HepG2 (cell line): ENCODE measurements at regions not wholly inside any gene's neighbourhood (a gene's known extent, or its start where the extent isn't known, plus 50 kb on each side); places are given as distances from the start of the nearest gene placed in this dataset.
"Not testable (repeated sequence)": the region's sequence is repeated elsewhere in the genome, so short reads cannot be mapped to it uniquely, and the experiment has no call there.

Experiments
- ATAC-seq: fragments of 200-7000 bp; cut with Tn5 transposase; 3 replicates; pipeline ENCODE4 v1.9.1; 2020; ENCODE audit warnings: mild to moderate bottlenecking, moderate library complexity
- BruUV-seq: library from RNA; stranded (reverse); fragments of 400-500 nt; replicated peaks from 2 replicates; lab custom pipeline; 2021; lab: Mats Ljungman, UMichigan
- CTCF ChIA-PET: fragments of 300-600 bp; formaldehyde crosslinking; extraction: SDS; loops from one replicate; lab custom pipeline; 2021; ENCODE audit warnings: low total read pairs, inconsistent platforms, low intra/inter-chr PET ratio; lab: Yijun Ruan, JAX
- POLR2A ChIA-PET: fragments of 350-600 bp; sonication (Branson Sonifier 250); formaldehyde crosslinking; loops from one replicate; lab custom pipeline; 2020; ENCODE audit warnings: antibody characterized with exemption, inconsistent platforms; lab: Yijun Ruan, JAX
- DNase-seq: peaks from one replicate; pipeline ENCODE4 v3.0.0-alpha.2; 2015; ENCODE audit warnings: low spot score
- FAIRE-seq: peaks from 3 replicates; lab custom pipeline; 2011; peaks lifted over from hg19 to GRCh38; lab: Jason Lieb, UNC
- H2AFZ ChIP-seq: one replicate; pipeline ENCODE4 v1.6.1; 2011; ENCODE audit warnings: low read length, inconsistent platforms
- H3K27ac ChIP-seq: fragments of 300-600 bp; 3 replicates; pipeline ENCODE4 v1.8.0; 2011; ENCODE audit warnings: mixed run types, mild to moderate bottlenecking, mixed read lengths, low read length, inconsistent platforms; ENCODE audit not compliant: insufficient read depth; ENCODE audit errors: extremely low read length
- H3K27me3 ChIP-seq, 2 experiments: fragments of 200-600 bp in 1 of 2; 2 replicates in 1 of 2; 3 replicates in 1 of 2; pipeline versions ENCODE4 v1.6.0 to v1.8.0; 2011; ENCODE audit warnings: low read length in 2 of 2, mild to moderate bottlenecking in 2 of 2, moderate library complexity in 2 of 2, inconsistent platforms in 1 of 2; ENCODE audit not compliant: insufficient read depth in 2 of 2, control insufficient read depth in 1 of 2
- H3K36me3 ChIP-seq, 2 experiments: fragments of 200-600 bp in 1 of 2; replicated peaks in 1 of 2; 2 replicates in 1 of 2; 3 replicates in 1 of 2; pipeline versions ENCODE4 v1.5.1 to v1.8.0; 2011; ENCODE audit warnings: low read length in 2 of 2, inconsistent platforms in 1 of 2; ENCODE audit not compliant: insufficient read depth in 2 of 2, control insufficient read depth in 1 of 2
- H3K4me1 ChIP-seq: 2 replicates; pipeline ENCODE4 v1.5.1; 2012; ENCODE audit warnings: low read length, inconsistent platforms; ENCODE audit not compliant: insufficient read depth
- H3K4me2 ChIP-seq: 2 replicates; pipeline ENCODE4 v1.6.0; 2011; ENCODE audit warnings: low read depth, low read length, inconsistent platforms
- H3K4me3 ChIP-seq, 3 experiments: fragments of 200-600 bp in 1 of 3; sonication (generic), shearing (Covaris generic) in 1 of 3; replicated peaks in 1 of 3; 2 replicates each; pipeline ENCODE4 v1.5.1; 2011 to 2016; ENCODE audit warnings: low read length in 3 of 3, inconsistent platforms in 2 of 3, low read depth in 2 of 3, mild to moderate bottlenecking in 2 of 3, control low read depth in 1 of 3, mixed read lengths in 1 of 3; ENCODE audit not compliant: insufficient read depth in 1 of 3
- H3K79me2 ChIP-seq: one replicate; pipeline ENCODE4 v1.6.1; 2011; ENCODE audit warnings: low read length, inconsistent platforms; ENCODE audit not compliant: insufficient read depth
- H3K9ac ChIP-seq: 2 replicates; pipeline ENCODE4 v1.6.0; 2011; ENCODE audit warnings: mild to moderate bottlenecking, low read depth, low read length, inconsistent platforms; ENCODE audit not compliant: insufficient read depth
- H3K9me3 ChIP-seq: 2 replicates; pipeline ENCODE4 v1.5.1; 2012; ENCODE audit warnings: mild to moderate bottlenecking, low read length
- H4K20me1 ChIP-seq: 2 replicates; pipeline ENCODE4 v1.6.0; 2011; ENCODE audit warnings: inconsistent platforms, mild to moderate bottlenecking, low read length, moderate library complexity; ENCODE audit not compliant: insufficient read depth
- FOXM1 ChIP-seq: sonication (generic); formaldehyde crosslinking; IDR thresholded peaks from 2 replicates; pipeline ENCODE4 v1.5.0; 2020; ENCODE audit warnings: missing genetic modification reagents
- MAFG ChIP-seq: sonication (generic); formaldehyde crosslinking; IDR thresholded peaks from 2 replicates; pipeline ENCODE4 v1.5.1; 2020; ENCODE audit warnings: mild to moderate bottlenecking, missing genetic modification reagents
- SMAD3 ChIP-seq: sonication (generic); formaldehyde crosslinking; IDR thresholded peaks from 2 replicates; pipeline ENCODE4 v1.4.0; 2020; ENCODE audit warnings: missing genetic modification reagents
- TEAD2 ChIP-seq: sonication (generic); formaldehyde crosslinking; IDR thresholded peaks from 2 replicates; pipeline ENCODE4 v1.9.0; 2021; ENCODE audit warnings: missing genetic modification reagents
- ZBTB7A ChIP-seq: sonication (generic); formaldehyde crosslinking; IDR thresholded peaks from 2 replicates; pipeline ENCODE4 v1.8.0; 2022; ENCODE audit warnings: mild to moderate bottlenecking, missing genetic modification reagents
- ZEB1 ChIP-seq: IDR thresholded peaks from 2 replicates; pipeline ENCODE4 v1.6.1; 2012; ENCODE audit warnings: mild to moderate bottlenecking, low read depth, inconsistent platforms; ENCODE audit not compliant: insufficient replicate concordance
- ZFAT ChIP-seq: sonication (generic); formaldehyde crosslinking; conservative IDR thresholded peaks from 2 replicates; pipeline ENCODE4 v1.8.1; 2023; ENCODE audit warnings: missing genetic modification reagents, inconsistent platforms
- ZNF12 ChIP-seq: sonication (generic); formaldehyde crosslinking; IDR thresholded peaks from 2 replicates; pipeline ENCODE4 v1.5.0; 2020; ENCODE audit warnings: missing genetic modification reagents
- ZNF747 ChIP-seq: sonication (generic); formaldehyde crosslinking; IDR thresholded peaks from 2 replicates; pipeline ENCODE4 v1.8.1; 2023; ENCODE audit warnings: missing genetic modification reagents, mild to moderate bottlenecking, borderline replicate concordance
- WGBS: methylation state at CpG from one replicate; pipeline ENCODE4 v1.1.6; 2017; ENCODE audit warnings: low lambda C conversion rate; 5-methylcytosine and 5-hydroxymethylcytosine counted together
- in situ Hi-C: cut with HindIII; loops from 2 replicates; pipeline ENCODE4 v1.10.0; 2017; ENCODE audit warnings: low pct_unique_long_range_greater_than_20kb; ENCODE audit not compliant: extremely low pct_ligation_motif_present
- intact Hi-C: fragments of 100-400 bp; cut with micrococcal nuclease; formaldehyde crosslinking; loops from one replicate; pipeline ENCODE4 v1.10.0; 2022; ENCODE audit not compliant: unreplicated experiment
- TF ChIP-seq, protein P1 (sequence below): sonication (generic); formaldehyde crosslinking; IDR thresholded peaks from 2 replicates; pipeline ENCODE4 v1.8.1; 2022; ENCODE audit warnings: mild to moderate bottlenecking, missing genetic modification reagents
- TF ChIP-seq, protein P2 (sequence below), 2 experiments: sonication (generic) in 1 of 2; formaldehyde crosslinking in 1 of 2; IDR thresholded peaks; 2 replicates each; pipeline versions ENCODE4 v1.4.0 to v1.6.1; 2018 to 2020; ENCODE audit warnings: missing genetic modification reagents in 2 of 2, borderline replicate concordance in 1 of 2, low read depth in 1 of 2, mild to moderate bottlenecking in 1 of 2, missing biosample characterization in 1 of 2
- TF ChIP-seq, protein P3 (sequence below): IDR thresholded peaks from 2 replicates; pipeline ENCODE4 v1.6.1; 2016; ENCODE audit warnings: control low read depth

DNA sequence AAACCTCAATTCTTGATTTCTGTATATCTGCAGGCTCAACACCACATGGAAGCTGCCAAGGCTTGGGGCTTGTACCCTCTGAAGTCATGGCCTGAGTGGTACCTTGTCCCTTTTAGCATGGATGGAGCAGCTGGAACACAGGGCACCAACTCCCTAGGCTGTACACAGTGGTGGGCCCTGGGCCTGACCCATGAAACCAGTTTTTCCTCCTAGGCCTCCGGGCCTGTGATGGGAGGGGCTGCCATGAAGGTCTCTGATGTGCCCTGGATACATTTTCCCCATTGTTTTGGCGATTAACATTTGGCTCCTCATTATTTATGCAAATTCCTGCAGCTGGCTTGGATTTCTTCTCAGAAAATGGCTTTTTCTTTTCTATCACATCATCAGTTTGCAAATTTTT is 131.6 kb downstream of the NDFIP2 start:
- Histone ChIP-seq H3K27ac (no peak overlapping the region), H3K4me3 (no peak overlapping the region), H2AFZ (no peak overlapping the region), H3K4me2 (no peak overlapping the region), H3K4me1 (no peaks in the 10 kb centered on the region), H3K9ac (no peak overlapping the region), H3K36me3 (no peaks in the 10 kb centered on the region), H3K79me2 (no peaks in the 10 kb centered on the region), H3K27me3 (no peaks in the 10 kb centered on the region), H3K9me3 (peaks cover 16% of the 10 kb centered on the region), H4K20me1 (no peaks in the 10 kb centered on the region)
- no TSS peak for BruUV-seq
- ATAC-seq: no peak
- ChIA-PET CTCF (no interaction called here), POLR2A (no interaction called here)
- no peak for DNase-seq
- no peak for FAIRE-seq
- in situ Hi-C loops: no loop called here
- intact Hi-C loops: no loop called here
- TF ChIP-seq ZEB1: no peak
- TF ChIP-seq ZBTB7A (CRISPR knock-in tag): no peak
- no peak for TF ChIP-seq FOXM1 (CRISPR knock-in tag)
- no peak for TF ChIP-seq MAFG
- no peak for TF ChIP-seq ZFAT (CRISPR knock-in tag)
- TF ChIP-seq TEAD2 (CRISPR knock-in tag): no peak
- no peak for TF ChIP-seq SMAD3 (CRISPR knock-in tag)
- TF ChIP-seq, protein P1, sequence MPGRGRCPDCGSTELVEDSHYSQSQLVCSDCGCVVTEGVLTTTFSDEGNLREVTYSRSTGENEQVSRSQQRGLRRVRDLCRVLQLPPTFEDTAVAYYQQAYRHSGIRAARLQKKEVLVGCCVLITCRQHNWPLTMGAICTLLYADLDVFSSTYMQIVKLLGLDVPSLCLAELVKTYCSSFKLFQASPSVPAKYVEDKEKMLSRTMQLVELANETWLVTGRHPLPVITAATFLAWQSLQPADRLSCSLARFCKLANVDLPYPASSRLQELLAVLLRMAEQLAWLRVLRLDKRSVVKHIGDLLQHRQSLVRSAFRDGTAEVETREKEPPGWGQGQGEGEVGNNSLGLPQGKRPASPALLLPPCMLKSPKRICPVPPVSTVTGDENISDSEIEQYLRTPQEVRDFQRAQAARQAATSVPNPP (CRISPR knock-in tag): no peak
- TF ChIP-seq, protein P2, sequence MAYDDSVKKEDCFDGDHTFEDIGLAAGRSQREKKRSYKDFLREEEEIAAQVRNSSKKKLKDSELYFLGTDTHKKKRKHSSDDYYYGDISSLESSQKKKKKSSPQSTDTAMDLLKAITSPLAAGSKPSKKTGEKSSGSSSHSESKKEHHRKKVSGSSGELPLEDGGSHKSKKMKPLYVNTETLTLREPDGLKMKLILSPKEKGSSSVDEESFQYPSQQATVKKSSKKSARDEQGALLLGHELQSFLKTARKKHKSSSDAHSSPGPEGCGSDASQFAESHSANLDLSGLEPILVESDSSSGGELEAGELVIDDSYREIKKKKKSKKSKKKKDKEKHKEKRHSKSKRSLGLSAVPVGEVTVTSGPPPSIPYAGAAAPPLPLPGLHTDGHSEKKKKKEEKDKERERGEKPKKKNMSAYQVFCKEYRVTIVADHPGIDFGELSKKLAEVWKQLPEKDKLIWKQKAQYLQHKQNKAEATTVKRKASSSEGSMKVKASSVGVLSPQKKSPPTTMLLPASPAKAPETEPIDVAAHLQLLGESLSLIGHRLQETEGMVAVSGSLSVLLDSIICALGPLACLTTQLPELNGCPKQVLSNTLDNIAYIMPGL (CRISPR knock-in tag; IDR thresholded peaks at IDR 0.05; ENCODE audit: borderline replicate concordance in 1 of 2, low read depth in 1 of 2): no peak
- no peak for TF ChIP-seq ZNF747 (CRISPR knock-in tag)
- TF ChIP-seq, protein P3, sequence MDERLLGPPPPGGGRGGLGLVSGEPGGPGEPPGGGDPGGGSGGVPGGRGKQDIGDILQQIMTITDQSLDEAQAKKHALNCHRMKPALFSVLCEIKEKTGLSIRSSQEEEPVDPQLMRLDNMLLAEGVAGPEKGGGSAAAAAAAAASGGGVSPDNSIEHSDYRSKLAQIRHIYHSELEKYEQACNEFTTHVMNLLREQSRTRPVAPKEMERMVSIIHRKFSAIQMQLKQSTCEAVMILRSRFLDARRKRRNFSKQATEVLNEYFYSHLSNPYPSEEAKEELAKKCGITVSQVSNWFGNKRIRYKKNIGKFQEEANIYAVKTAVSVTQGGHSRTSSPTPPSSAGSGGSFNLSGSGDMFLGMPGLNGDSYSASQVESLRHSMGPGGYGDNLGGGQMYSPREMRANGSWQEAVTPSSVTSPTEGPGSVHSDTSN (CRISPR knock-in tag): no peak
- no peak for TF ChIP-seq ZNF12 (CRISPR knock-in tag)
- whole genome bisulfite sequencing: 0% methylated on average over 2 of the region's 2 CpGs

GRCh38 chr13:79607895-79608294 is 126.9 kb downstream of the NDFIP2 start:
- H3K9ac ChIP-seq, H2AFZ ChIP-seq, H3K27me3 ChIP-seq, H3K4me3 ChIP-seq, H3K27ac ChIP-seq, intact Hi-C loops, DNase-seq, H3K4me1 ChIP-seq, in situ Hi-C loops, POLR2A ChIA-PET, CTCF ChIA-PET, ATAC-seq, H3K79me2 ChIP-seq, H3K4me2 ChIP-seq, BruUV-seq, FAIRE-seq, H4K20me1 ChIP-seq, H3K36me3 ChIP-seq: not testable (repeated sequence)
- H3K9me3 ChIP-seq: peaks cover 11% of the 10 kb centered on the region; the same call in 1 of the 2 replicates
